GM21619 (cell line): ENCODE measurements at regions not wholly inside any gene's neighbourhood (a gene's known extent, or its start where the extent isn't known, plus 50 kb on each side); places are given as distances from the start of the nearest gene placed in this dataset.
A peak's percentile ranks its signal among the peaks of the same experiment; 100 is the strongest.

Experiments
- ATAC-seq: cut with Tn5 transposase; IDR thresholded peaks from one replicate; pipeline ENCODE4 v1.9.1; 2021; ENCODE audit not compliant: unreplicated experiment

DNA sequence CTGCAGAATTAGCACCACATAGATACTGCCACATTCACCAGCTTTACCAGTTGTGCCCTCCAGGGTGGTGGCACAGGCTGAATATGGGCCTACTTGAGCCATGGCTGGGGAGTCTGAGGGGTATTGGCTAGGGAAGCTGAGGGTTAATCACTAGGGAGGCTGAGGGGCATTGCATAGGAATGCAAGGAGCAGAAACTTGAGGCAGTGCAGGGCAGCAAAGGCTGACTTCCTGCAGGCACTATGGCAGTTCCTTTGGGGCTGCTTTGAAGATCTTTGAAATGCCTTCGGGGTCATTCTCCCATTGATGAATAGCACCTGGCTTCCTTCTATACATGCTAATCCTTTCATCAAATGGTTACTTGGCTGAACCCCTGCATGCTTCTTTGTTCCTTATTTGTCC is 171.5 kb downstream of the RCN1 start:
- ATAC-seq: no peak

DNA sequence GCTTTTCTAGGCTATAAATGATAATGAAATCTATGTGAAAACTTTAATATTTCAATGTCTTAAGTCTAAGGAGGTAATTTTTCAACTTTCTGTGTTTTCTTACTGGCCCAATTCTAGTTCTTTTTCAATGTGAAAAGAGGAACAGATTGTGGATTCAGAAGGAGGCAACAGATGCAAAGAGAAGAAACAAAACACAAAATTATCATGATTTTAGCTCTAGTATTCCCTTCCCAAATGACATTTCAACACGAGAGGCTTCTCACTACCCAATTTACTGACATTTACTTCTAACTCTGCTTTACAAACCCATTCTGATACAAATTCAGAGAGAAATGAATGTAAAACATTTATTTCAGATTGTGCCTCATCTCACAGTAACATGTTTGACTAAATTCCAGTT is 169.4 kb downstream of the WT1 start:
- ATAC-seq: no peak

DNA sequence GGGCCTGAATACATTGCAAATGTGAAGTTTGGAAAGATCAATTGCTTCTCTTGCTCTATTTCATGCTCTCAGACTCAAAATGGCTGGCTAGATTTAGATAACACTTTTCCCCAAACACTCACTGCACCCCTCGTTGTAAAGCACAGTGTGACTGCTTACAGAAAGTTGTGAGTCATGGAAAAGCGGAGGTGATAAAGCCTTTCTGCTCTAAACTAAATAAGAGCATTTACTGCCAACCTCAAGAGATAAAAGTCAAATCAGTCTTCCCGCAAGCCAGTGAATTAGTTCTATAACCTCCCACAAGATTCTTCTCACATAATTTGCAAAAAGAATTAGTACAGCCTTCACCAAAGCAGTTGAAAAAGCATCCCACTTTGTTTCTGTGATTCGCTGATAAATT is 168.7 kb downstream of the WT1 start:
- no peak for ATAC-seq

DNA sequence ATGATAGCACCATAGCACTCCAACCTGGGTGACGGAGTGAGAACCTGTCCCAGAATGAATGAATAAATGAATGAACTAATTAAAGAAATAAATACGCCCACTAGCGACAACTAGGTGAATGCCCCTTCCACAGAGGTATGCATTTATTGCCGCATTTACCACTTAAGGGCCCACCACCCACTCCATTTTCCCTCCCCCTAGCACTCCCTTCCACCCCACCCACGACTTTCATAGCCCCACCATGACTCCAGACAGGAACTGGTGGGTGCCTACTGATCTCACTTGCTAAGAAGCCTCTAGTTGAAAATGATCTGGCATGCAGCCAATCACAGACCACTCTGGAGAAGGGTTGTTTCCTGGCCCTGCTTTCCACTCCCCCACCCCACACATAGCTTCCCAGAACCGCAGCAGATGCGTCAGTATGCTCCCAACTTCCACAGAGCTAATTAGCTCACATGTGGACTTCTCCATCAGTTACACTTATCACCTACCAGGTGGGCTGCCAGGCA is 167.6 kb downstream of the WT1 start:
- no peak for ATAC-seq

DNA sequence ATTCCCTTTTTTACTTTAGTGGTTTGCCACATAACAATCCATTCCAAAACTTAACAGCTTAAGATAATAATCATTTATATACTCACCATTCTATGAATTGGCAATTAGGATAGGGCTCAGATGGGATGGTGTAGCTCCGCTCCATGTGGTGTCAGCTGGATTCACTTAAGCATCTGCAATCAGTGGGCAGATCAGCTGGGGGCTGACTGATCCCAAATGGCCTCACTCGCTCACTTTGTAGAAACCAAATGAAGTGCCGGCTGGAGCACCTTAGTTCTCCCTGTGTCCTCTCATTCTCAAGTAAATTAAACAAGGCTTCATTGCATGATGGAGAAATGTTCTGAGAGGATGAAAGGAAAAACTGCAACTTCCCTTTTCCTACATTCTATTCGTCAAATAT is 161.4 kb downstream of the WT1 start:
- no peak for ATAC-seq

DNA sequence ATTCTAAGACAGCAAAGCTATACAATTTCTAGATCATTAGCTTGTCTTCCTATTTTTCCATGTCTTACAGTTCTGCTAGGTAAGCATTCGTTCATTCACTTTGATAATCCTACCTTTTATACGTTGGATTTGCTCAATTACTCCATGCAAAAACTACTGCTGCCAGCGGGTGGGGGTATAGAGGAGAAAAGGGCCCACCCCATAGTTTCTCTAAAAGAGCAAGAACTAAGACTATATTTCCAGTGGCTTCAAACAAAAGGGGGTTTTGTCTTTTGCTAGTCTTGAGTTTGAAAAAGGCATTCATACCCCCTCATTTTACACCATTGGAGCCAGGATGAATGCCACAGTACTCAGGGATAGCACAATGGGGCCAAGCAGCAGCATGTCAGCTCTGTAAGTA is 155.7 kb downstream of the WT1 start:
- ATAC-seq: no peak

DNA sequence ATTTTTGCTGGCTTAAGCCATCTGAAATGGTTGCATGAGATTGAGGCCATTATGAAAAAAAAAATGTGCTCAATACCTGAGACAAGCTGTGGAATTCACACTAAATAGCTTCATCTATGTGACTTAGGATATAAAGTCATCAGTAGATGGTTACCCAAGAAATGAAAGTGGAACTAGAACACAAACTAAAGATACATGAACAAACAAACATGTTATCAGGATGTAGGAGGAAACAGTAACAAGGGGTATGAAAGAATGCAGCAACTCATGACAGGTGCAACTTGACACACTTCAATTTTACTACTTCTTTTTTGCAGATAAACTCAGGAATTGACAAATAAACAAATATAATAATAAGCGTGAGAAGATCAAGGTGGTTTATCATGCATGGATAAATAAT is 155.0 kb downstream of the WT1 start:
- ATAC-seq: peak; percentile 62

DNA sequence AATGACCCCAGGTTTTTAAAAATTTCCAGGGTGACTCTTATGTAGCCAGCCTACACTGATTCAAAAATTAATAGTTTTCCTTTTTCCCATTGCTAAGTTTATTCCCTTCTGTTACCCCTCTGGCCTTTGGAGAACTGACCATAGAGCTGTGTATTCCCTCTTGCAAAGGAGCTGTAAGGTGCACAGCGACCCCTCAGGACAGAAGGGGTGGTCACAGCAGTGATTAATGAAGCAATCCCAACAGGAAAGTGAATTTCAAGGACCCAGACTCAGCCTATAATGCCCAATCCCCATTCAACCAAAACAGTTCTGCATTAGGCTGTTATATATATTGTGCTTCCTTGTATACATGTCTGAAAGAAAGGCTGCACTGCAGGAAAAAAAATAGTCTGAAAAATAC is 147.1 kb downstream of the WT1 start:
- ATAC-seq: no peak

DNA sequence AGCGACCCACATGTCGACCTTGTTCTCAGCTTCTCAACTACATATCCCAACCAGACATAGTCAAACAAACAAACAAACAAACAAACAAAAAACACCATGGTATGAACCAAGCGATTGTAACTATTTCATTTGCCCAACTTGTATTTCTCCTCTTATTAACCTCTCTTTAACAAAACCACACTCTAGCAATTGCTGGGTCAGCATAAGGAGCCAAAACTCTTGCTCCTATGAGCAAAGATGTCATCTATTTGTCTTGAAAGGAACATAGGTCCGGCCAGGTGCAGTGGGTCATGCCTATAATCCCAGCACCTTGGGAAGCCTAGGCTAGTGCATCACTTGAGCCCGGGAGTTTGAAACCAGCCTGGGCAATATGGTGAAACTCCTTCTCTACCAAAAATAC is 145.6 kb downstream of the WT1 start:
- ATAC-seq: no peak

DNA sequence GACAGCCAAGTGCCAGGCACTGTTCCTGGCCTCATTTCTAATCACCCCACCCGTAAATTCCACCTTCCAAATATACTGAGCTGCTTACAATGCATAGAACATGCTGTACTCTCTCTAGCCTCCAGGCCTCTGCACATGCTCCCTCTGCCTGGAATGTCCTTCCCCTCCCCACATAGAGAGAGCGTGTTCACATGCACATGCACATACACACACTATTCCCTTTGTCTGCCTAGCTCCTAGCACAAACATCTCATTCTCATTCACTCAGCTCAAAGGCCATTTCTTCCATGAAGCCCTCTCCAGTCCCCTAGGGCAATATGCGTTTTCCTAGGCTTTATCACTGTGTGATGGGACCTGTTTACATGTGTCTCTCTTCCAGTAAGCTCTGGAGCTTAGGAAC is 144.6 kb downstream of the WT1 start:
- no peak for ATAC-seq

DNA sequence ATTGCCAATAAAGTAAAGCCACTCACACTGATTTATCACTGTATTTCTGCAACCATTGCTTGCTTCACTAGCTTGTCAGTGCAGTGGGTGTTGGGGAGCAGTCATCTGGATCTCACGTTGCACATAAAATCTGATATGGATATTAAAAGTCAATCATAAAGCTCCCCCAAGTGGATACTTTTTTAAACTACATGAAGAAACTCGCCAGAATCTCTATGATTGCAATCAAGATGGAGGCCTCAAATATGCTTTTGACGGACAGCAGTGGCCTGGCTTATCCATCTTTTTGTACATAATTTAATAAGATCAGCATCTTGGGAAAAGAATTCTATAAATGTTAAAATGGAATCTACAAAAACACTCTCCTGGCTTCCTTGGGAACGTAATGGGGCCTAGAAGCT is 137.7 kb downstream of the WT1 start:
- no peak for ATAC-seq

DNA sequence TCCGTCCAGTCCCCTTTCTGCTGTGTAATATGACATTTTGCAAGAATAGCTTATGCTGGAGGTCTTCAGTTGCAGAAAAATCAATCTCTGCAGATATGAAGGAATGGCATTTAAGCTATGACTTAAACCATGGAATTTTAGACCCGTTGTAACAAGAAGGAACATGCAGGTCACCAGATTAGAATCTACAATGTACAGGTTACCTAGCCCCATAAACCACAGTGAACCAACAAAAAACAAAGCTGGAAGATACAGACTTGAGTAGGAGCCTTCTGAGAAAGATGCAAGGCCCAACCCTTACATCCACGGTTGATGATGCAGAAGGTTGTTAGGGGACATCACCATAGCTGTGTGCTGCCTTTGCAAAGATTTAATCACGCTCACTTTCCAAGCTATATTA is 132.5 kb downstream of the WT1 start:
- ATAC-seq: no peak

DNA sequence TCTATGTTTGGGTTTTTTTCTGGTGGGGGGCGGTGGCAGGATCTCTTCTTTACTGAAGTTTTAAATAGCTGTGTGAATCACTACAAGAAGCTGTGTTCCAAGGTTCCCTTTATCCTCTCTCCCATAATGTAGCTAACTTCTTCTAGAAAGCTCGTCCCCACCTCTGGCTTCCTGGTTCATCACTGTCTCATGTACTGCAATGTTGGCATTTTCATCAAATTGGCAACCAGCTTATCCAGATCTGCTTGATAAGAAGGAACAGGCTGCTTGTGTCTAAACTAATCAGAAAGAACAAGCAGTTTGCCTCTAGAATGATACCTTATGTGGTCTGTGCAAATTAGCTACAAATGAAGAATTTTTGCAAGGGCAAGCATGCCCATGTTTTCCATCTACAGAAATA is 130.8 kb downstream of the WT1 start:
- ATAC-seq: no peak

DNA sequence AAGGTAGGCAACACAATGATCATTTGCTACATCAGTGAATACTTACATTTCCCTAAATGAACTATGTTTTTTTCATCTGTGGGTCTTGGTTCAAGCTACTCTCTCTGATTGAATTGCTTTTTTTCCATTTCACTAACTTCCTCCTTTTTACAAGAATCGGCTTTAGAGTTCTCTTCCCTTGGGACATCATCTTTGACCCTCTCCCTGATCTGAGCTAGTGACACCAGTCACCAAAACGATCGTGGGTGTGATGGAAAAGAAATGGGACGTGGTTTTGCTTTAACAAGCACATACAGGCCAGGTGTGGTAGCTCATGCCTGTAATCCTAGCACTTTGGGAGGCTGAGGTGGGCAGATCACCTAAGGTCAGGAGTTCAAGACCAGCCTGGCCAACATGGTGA is 129.9 kb downstream of the WT1 start:
- no peak for ATAC-seq

DNA sequence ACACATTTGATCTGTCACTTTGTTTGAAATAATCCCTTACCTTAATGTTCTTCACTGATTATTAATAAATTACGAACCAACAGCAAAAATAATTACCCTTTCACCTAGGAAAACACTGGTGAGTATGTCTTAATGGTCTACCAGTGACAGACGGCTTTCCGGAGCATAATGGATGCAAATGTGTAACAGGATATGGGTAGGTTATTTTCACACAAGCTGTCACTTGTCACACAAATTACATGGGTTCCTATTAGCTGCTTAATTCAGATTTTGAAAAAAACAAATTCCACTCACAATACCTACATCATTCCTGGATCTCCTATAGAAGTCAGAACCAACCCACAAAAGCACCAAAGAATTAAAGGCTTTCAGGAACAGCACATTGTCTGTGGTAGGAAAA is 127.9 kb downstream of the WT1 start:
- ATAC-seq: no peak

DNA sequence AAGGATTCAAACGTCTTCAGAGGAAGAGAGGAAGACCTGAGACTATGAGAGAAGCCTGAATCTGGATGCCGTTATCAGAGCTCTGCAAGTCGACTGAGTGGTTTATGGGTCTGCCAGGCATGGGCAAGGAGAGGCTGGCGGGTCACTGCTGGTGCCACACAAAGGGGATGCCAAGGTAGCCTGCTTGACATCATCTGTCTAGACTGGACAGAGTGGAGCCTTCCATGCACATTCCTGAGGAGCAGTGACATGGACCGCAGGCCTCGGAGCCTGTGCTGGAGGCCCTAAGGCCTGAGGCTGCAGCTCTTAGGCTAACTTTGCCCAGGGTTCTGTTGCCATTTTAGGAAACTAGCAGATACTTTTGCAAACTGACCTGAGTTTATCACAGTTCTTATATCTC is 127.4 kb downstream of the WT1 start:
- no peak for ATAC-seq

DNA sequence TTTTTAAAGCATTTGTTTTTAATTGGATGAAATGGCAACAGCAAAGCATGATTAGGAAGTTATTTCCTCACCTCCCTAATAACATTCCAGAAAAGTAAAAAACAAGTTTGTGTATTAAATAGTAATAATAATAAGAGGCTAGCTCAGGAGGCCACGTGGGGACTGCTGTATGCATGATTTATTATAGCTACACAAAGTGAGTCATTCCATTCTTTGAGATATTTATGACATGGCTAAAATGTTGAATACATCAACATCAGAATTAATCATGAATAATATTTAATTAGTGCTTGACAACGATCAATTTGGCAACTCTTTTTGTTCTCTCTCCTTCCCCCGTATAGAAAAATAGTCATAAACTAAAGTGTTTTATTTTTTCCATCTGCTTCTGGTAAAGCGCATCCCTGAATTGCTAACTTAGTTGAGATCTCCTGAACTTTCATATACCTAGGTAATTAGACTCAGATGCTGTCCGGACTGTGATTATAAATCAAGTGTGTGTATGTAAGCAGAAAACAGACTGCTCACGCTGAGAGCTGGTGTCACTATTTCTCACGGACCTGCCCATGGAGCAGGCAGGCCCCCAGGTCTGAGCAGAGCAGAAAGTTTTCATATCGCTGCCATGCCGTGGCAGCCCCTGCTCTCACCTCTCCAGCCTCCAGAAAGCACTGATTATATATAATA is 125.7 kb downstream of the WT1 start:
- ATAC-seq: no peak

DNA sequence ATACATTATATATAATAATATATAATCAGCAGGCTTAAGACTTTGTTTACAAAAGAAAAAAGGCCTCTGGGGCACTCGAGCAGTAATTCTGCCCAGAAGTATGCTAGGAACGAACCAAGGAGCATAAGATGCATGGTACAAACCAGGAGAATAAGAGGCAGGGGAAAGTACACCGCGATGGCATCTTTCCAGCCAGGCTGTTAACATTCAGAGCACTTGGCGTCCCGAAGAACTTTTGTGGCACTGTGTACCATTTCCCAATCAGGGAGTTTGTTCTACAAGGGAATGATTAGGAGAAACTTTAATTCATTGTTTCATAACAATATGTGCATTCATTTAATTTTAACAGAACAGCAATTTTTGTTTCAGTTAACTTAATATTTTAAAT is 125.1 kb downstream of the WT1 start:
- no peak for ATAC-seq

DNA sequence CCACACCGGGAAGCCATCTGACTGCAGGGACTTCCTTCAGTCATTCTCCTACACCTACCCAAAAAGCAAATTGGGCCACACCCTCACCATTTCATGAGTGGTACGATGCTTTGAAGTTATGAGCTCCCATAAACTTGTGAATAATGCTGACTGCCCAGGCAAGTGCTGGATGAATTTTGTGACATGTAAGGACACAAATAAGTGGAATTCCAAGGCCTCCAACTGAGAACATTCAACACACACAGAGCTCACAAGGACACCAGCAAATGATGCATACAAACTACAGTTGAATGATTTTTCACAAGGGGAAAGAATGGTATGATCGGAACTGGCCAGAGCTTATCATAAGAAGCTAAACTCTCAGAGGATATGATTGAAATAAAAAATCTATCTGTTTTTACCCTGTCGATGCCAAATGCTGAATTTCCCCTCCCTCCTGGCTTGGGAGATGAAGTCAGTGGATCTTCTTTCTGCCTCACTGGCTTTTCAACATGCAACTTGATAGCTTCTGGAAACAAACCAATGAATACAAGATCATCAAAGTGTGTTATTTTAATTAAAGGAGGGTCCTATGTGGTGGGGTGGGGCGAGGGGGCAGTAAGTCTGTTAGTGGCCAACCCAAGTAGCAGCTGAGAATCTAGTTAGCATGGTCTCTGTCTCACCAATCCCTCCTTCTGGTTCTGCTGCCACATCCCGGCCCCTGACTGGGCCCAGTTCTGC is 123.8 kb downstream of the WT1 start:
- no peak for ATAC-seq

DNA sequence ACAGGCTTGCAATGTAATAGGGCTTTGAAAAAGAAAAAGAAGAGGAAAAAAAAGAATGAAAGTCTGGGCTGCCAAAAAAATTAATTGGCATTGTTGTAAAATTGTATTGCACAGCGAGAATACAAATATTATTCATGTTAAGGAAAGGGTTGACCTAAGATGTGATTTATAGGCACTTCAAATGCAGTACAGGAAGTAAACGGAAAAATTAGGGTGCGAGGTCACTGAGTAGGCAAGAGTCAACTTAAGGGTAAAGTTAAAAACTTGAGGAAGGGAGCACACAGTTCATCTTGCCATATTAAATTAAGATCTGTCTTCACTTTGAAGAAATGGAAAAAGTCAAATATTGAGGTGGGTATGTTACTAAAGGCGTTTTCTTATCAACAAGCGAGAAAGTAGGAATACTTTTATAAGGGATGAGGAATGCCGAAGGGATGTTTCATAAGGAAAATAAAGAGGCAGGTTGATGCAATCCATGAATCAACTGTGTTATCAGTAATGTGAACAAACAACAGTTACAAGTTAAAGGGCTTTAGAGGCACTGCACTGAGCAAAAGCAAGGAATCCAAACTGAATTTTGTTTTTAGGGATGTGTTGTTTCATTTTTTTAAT is 123.0 kb downstream of the WT1 start:
- ATAC-seq: no peak

DNA sequence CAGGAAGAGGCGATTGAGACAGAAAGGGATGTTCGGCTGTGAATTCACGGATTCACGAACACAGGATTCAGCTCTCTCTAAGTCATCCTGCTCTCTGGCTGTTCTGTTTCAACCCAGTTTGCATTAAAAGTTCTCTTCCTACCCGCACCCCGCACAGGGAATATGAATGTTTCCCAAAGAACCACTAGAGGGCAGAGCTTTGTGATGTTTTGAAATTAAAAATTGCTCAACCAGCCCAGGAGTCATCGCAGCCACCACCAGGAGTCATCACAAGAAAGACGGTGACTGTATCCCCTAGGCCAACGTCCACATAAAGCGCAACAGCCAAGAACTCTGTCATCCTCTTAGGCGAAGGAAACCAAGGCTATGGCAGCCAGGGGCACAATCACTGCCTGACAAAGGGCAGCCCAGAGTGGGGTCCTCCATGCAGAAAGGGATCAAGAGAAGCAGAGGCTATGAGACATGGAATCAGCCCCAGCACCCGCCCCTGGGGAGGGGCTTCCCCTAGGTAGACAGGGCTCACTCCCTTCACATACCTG is 122.4 kb downstream of the WT1 start:
- no peak for ATAC-seq

DNA sequence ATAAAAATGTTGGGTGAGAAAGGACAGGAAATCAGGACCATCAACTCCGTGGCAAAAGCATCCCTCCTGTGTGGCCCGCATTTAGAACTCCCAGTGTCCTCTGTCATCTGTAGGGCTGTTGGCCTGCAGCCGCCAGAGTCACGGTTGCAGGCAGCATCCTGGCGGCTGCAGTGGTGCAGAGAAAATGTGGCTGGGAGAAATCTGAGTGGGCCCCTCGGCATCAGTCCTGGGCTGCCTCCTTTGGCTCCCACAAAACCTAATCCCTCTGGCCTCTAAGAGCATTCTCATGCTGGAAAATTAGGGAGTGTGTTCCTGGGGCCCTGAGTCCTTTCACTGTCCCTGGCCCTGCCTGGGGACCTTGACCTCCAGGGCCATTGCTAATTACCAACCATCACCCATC is 121.9 kb downstream of the WT1 start:
- no peak for ATAC-seq
